Skeletal muscle tissue (tissue), 3 donors: ENCODE measurements at regions not wholly inside any gene's neighbourhood (a gene's known extent, or its start where the extent isn't known, plus 50 kb on each side); places are given as distances from the start of the nearest gene placed in this dataset.

Experiments
- H3K27ac ChIP-seq: one replicate; pipeline ENCODE4 v1.7.0; 2013; ENCODE audit warnings: mild to moderate bottlenecking, low read depth, low read length, inconsistent platforms
- H3K27me3 ChIP-seq, 3 donors: one replicate each; pipeline ENCODE4 v1.7.0; 2013; ENCODE audit warnings: low read length in 3 of 3; ENCODE audit not compliant: control insufficient read depth in 3 of 3, insufficient read depth in 3 of 3
- H3K36me3 ChIP-seq, 3 donors: one replicate each; pipeline ENCODE4 v1.7.0; 2013; ENCODE audit warnings: low read length in 3 of 3; ENCODE audit not compliant: control insufficient read depth in 3 of 3, insufficient read depth in 3 of 3
- H3K4me1 ChIP-seq, 3 donors: one replicate each; pipeline ENCODE4 v1.7.0; 2013; ENCODE audit warnings: low read length in 3 of 3, mild to moderate bottlenecking in 3 of 3; ENCODE audit not compliant: control insufficient read depth in 3 of 3, insufficient read depth in 3 of 3
- H3K4me3 ChIP-seq, 3 donors: one replicate each; pipeline ENCODE4 v1.7.0; 2013; ENCODE audit warnings: low read length in 3 of 3
- H3K9ac ChIP-seq, 3 donors: one replicate each; pipeline ENCODE4 v1.7.0; 2013; ENCODE audit warnings: low read length in 3 of 3, mild to moderate bottlenecking in 3 of 3, moderate library complexity in 2 of 3, low read depth in 1 of 3
- H3K9me3 ChIP-seq, 3 donors: one replicate each; pipeline ENCODE4 v1.7.0; 2013; ENCODE audit warnings: low read length in 3 of 3; ENCODE audit not compliant: control insufficient read depth in 3 of 3
- donor health status: Osteomylitis.

DNA sequence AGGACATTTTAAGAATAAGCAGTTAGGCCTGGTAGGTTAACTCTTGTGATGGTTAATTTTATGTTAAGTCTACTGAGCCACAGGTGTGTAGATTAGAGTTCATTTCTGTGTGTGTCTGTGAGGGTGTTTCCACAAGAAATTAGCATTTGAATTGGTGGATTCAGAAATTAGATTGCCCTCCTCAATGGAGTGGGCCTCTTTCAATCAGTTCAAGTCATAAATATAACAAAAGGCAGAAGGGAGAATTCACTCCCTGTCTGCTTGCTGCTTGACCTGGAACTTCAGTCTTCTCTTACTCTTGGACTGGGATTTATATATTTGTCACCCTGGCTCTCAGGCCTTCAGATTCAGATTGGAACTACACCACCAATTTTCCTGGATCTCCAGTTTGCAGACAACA lies 55.3 kb upstream of the POM121L12 start:
- no peaks in the 10 kb centered on the region for H3K4me1 ChIP-seq
- H3K9me3 ChIP-seq, result peaks cover 0 to 4% (median 0%) of the 10 kb centered on the region in 3 donors
- H3K9ac ChIP-seq, result no peak overlapping the region
- no peaks in the 10 kb centered on the region for H3K36me3 ChIP-seq
- no peaks in the 10 kb centered on the region for H3K27me3 ChIP-seq
- no peak overlapping the region for H3K27ac ChIP-seq
- no peak overlapping the region for H3K4me3 ChIP-seq

DNA sequence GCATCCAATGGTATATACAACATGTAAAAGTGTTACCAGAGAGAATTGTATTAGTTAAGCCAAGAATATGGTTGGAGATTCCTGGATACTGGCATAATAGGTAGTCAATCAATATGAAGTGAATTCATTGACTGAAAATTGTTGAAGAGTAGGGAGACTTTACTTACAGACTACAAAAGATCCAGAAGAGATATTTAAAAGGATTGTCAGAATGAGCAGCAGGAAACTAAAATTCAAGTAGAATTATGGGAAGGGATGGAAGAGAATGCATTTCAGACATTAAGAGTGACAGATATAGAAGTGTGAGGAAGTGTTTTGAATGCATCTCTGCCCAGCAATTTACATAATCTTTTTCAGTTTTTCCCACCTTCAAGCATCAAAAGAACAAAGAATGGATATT lies 62.3 kb upstream of the POM121L12 start:
- Histone ChIP-seq H3K9ac (no peak overlapping the region), H3K27ac (no peak overlapping the region), H3K9me3 (no peaks in the 10 kb centered on the region), H3K4me3 (no peak overlapping the region), H3K27me3 (no peaks in the 10 kb centered on the region), H3K4me1 (no peaks in the 10 kb centered on the region), H3K36me3 (no peaks in the 10 kb centered on the region)

- Histone ChIP-seq H3K27me3 (no peaks in the 10 kb centered on the region), H3K9me3 (no peaks in the 10 kb centered on the region), H3K4me3 (no peak overlapping the region), H3K4me1 (no peaks in the 10 kb centered on the region), H3K27ac (no peak overlapping the region), H3K9ac (no peak overlapping the region), H3K36me3 (no peaks in the 10 kb centered on the region)
These were observed 72.9 kb upstream of the POM121L12 start for GRCh38 chr7:52962402-52963076.

GRCh38 chr7:52961084-52961483 lies 74.3 kb upstream of the POM121L12 start:
- Histone ChIP-seq H3K27me3 (no peaks in the 10 kb centered on the region), H3K9me3 (no peaks in the 10 kb centered on the region), H3K27ac (no peak overlapping the region), H3K9ac (no peak overlapping the region), H3K4me1 (no peaks in the 10 kb centered on the region), H3K4me3 (no peak overlapping the region), H3K36me3 (no peaks in the 10 kb centered on the region)

DNA sequence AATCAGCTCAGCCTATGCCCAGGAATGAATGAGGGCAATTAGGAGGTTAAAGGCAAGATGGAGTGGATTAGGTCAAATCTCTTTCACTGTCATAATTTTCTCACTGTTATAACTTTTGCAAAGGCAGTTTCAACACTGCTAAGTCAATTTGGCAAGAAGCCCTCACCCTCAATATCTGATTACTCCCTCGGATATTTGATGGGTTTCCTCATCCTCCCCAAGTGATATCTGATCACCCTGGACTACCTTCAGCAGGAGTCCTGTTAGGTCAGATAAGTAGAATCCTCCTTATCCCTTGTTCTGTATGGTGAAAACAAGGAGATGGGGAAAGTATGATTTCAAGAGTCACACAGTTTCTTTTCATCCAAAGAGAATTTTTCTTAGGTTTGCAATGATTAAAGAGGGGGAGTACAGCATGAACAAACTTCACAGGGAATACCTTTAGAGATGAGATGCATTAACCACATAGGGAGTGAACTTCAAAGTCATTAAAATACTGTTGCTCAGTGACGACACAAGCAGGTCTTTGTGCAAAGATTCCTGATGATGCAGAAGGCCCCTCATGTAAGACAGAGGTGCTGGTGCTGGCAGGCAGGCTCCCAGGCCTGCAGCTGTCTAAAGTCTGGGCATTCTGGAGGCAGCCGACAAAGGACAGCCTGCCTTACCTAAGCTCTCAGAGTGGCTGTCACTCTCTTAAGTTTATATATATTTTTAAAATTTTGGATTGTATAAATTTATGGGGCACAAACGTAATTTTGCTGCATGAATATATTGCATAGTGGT lies 75.4 kb upstream of the POM121L12 start:
- no peaks in the 10 kb centered on the region for H3K27me3 ChIP-seq
- no peaks in the 10 kb centered on the region for H3K36me3 ChIP-seq
- no peaks in the 10 kb centered on the region for H3K4me1 ChIP-seq
- H3K27ac ChIP-seq, result no peak overlapping the region
- no peaks in the 10 kb centered on the region for H3K9me3 ChIP-seq
- H3K4me3 ChIP-seq, result no peak overlapping the region
- H3K9ac ChIP-seq, result no peak overlapping the region

DNA sequence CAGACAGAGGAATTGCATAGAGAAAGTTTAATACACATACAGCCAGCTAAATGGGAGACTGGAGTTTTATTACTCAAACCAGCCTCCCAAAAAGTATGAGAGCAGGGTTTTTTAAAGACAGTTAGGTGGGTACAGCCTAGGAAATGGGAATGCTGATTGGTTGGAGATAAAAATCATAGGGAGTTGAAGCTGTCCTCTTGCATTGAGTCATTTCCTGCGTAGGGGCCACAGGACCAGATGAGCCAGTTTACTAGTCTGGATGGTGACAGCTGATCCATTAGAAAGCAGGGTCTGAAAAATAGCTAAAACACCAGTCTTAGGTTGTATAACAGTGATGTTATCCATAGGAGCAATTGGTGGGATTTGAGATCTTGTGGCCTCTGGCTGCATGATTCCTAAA lies 76.1 kb upstream of the POM121L12 start:
- Histone ChIP-seq H3K27ac (no peak overlapping the region), H3K9me3 (no peaks in the 10 kb centered on the region), H3K4me1 (no peaks in the 10 kb centered on the region), H3K4me3 (no peak overlapping the region), H3K9ac (no peak overlapping the region), H3K27me3 (no peaks in the 10 kb centered on the region), H3K36me3 (no peaks in the 10 kb centered on the region)

GRCh38 chr7:52958621-52959140 lies 76.8 kb upstream of the POM121L12 start:
- Histone ChIP-seq H3K27ac (no peak overlapping the region), H3K9ac (no peak overlapping the region), H3K4me1 (no peaks in the 10 kb centered on the region), H3K27me3 (no peaks in the 10 kb centered on the region), H3K36me3 (no peaks in the 10 kb centered on the region), H3K4me3 (no peak overlapping the region), H3K9me3 (no peaks in the 10 kb centered on the region)

GRCh38 chr7:52956379-52956915 lies 79.0 kb upstream of the POM121L12 start:
- no peak overlapping the region for H3K27ac ChIP-seq
- no peak overlapping the region for H3K4me3 ChIP-seq
- H3K4me1 ChIP-seq, result no peaks in the 10 kb centered on the region
- H3K36me3 ChIP-seq, result no peaks in the 10 kb centered on the region
- H3K9me3 ChIP-seq, result no peaks in the 10 kb centered on the region
- no peaks in the 10 kb centered on the region for H3K27me3 ChIP-seq
- H3K9ac ChIP-seq, result no peak overlapping the region

- no peaks in the 10 kb centered on the region for H3K36me3 ChIP-seq
- H3K27ac ChIP-seq, result no peak overlapping the region
- H3K9me3 ChIP-seq, result no peaks in the 10 kb centered on the region
- H3K4me1 ChIP-seq, result no peaks in the 10 kb centered on the region
- no peaks in the 10 kb centered on the region for H3K27me3 ChIP-seq
- no peak overlapping the region for H3K4me3 ChIP-seq
- H3K9ac ChIP-seq, result no peak overlapping the region
These were observed 79.9 kb upstream of the POM121L12 start for GRCh38 chr7:52955522-52955921.

DNA sequence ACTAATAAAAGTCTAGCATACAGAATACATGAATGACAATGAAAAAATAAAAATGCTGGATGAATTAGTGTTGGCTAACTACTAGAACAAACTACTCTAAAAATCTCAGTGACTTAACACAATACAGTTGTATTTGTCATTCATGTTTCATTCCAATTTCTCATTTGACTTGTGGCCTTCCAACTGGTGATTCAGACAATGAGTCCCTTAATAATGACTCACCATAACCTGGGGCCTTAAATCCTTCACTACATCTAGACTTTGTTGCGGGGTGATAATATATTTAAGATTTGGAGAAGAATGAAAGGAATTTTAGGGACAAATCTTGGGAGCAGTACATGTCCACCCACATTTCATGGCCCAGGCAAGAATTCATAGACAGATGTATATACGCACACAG lies 90.5 kb upstream of the POM121L12 start:
- H3K9me3 ChIP-seq, result peaks cover 0 to 3% (median 0%) of the 10 kb centered on the region in 3 donors
- no peak overlapping the region for H3K27ac ChIP-seq
- no peaks in the 10 kb centered on the region for H3K4me1 ChIP-seq
- no peak overlapping the region for H3K9ac ChIP-seq
- H3K36me3 ChIP-seq, result no peaks in the 10 kb centered on the region
- H3K27me3 ChIP-seq, result no peaks in the 10 kb centered on the region
- H3K4me3 ChIP-seq, result no peak overlapping the region
